Fibroblast of lung (primary cell): ENCODE measurements at regions not wholly inside any gene's neighbourhood (a gene's known extent, or its start where the extent isn't known, plus 50 kb on each side); places are given as distances from the start of the nearest gene placed in this dataset.
"Not testable (repeated sequence)": the region's sequence is repeated elsewhere in the genome, so short reads cannot be mapped to it uniquely, and the experiment has no call there.

Experiments
- DNase-seq, 2 donors: peaks; one replicate each; pipeline versions ENCODE4 v3.0.0 to v3.0.0-alpha.2; 2010; ENCODE audit warnings: low read depth in 2 of 2
- H2AFZ ChIP-seq: 2 replicates; pipeline ENCODE4 v1.5.1; 2012; ENCODE audit warnings: low read length, control low read depth, inconsistent platforms
- H3K27ac ChIP-seq: 2 replicates; pipeline ENCODE4 v1.5.1; 2011; ENCODE audit warnings: low read length, control low read depth; ENCODE audit not compliant: insufficient read depth
- H3K27me3 ChIP-seq: 2 replicates; pipeline ENCODE4 v1.5.1; 2011; ENCODE audit warnings: mild to moderate bottlenecking, low read length; ENCODE audit not compliant: control insufficient read depth, insufficient read depth
- H3K36me3 ChIP-seq: 2 replicates; pipeline ENCODE4 v1.5.1; 2011; ENCODE audit warnings: low read length; ENCODE audit not compliant: control insufficient read depth, insufficient read depth
- H3K4me1 ChIP-seq: 2 replicates; pipeline ENCODE4 v1.5.1; 2011; ENCODE audit warnings: low read length; ENCODE audit not compliant: control insufficient read depth, insufficient read depth; ENCODE audit errors: extremely low read depth
- H3K4me2 ChIP-seq: 2 replicates; pipeline ENCODE4 v1.5.1; 2011; ENCODE audit warnings: low read length, control low read depth; ENCODE audit not compliant: insufficient read depth; ENCODE audit errors: extremely low read depth
- H3K4me3 ChIP-seq, 4 experiments: fragments of 200-600 bp in 1 of 4; sonication (generic) in 1 of 4; replicated peaks in 1 of 4; 2 replicates each; pipeline ENCODE4 v1.5.1; 2011 to 2016; ENCODE audit warnings: low read length in 4 of 4, low read depth in 3 of 4, mild to moderate bottlenecking in 3 of 4, control low read depth in 2 of 4, inconsistent platforms in 1 of 4, mixed read lengths in 1 of 4; ENCODE audit not compliant: insufficient read depth in 1 of 4; ENCODE audit errors: control extremely low read depth in 1 of 4
- H3K79me2 ChIP-seq: 2 replicates; pipeline ENCODE4 v1.5.1; 2012; ENCODE audit warnings: mild to moderate bottlenecking, low read length, inconsistent platforms; ENCODE audit not compliant: control insufficient read depth, insufficient read depth
- H3K9ac ChIP-seq: 2 replicates; pipeline ENCODE4 v1.5.1; 2011; ENCODE audit warnings: mild to moderate bottlenecking, low read length, control low read depth; ENCODE audit not compliant: insufficient read depth
- H3K9me3 ChIP-seq: 2 replicates; pipeline ENCODE4 v1.5.1; 2012; ENCODE audit warnings: low read depth, low read length; ENCODE audit not compliant: control insufficient read depth, insufficient read depth
- H4K20me1 ChIP-seq: 2 replicates; pipeline ENCODE4 v1.5.1; 2011; ENCODE audit warnings: low read length; ENCODE audit not compliant: control insufficient read depth, insufficient read depth; ENCODE audit errors: extremely low read depth
- CTCF ChIP-seq, 2 donors: IDR thresholded peaks in 1 of 2; conservative IDR thresholded peaks in 1 of 2; 1 replicate in 1 of 2; 2 replicates in 1 of 2; pipeline ENCODE4 v1.5.1; 2011 to 2012; ENCODE audit warnings: low read length in 2 of 2, control low read depth in 1 of 2, inconsistent platforms in 1 of 2, low read depth in 1 of 2, mild to moderate bottlenecking in 1 of 2
- EZH2 ChIP-seq: IDR thresholded peaks from 2 replicates; pipeline ENCODE4 v1.5.1; 2012; ENCODE audit warnings: low read length, control low read depth, mild to moderate bottlenecking; ENCODE audit errors: missing control alignments

- peak in 1 of 2 donors; percentile 25 for DNase-seq
- Histone ChIP-seq H3K4me3 (no peak overlapping the region), H4K20me1 (no peaks in the 10 kb centered on the region), H3K36me3 (no peaks in the 10 kb centered on the region), H3K27ac (no peak overlapping the region), H3K4me1 (no peaks in the 10 kb centered on the region), H3K9me3 (no peaks in the 10 kb centered on the region), H3K9ac (no peak overlapping the region), H3K4me2 (no peak overlapping the region), H3K79me2 (no peaks in the 10 kb centered on the region), H3K27me3 (no peaks in the 10 kb centered on the region), H2AFZ (no peak overlapping the region)
- TF ChIP-seq CTCF (conservative IDR thresholded peaks at IDR 0.05 in 1 of 2, IDR thresholded peaks at IDR 0.05 in 1 of 2; ENCODE audit: low read depth in 1 of 2, low read length in 2 of 2) (no peak), EZH2 (no peak)
These were observed 639.7 kb downstream of the TBC1D22A start for GRCh38 chr22:47401976-47402770.

GRCh38 chr22:47401592-47401898 lies 639.1 kb downstream of the TBC1D22A start:
- DNase-seq, result no peak
- H3K9me3 ChIP-seq, result no peaks in the 10 kb centered on the region
- no peaks in the 10 kb centered on the region for H3K79me2 ChIP-seq
- no peaks in the 10 kb centered on the region for H3K27me3 ChIP-seq
- TF ChIP-seq CTCF (conservative IDR thresholded peaks at IDR 0.05 in 1 of 2, IDR thresholded peaks at IDR 0.05 in 1 of 2; ENCODE audit: low read depth in 1 of 2, low read length in 2 of 2), result no peak
- TF ChIP-seq EZH2, result no peak
- H2AFZ ChIP-seq, result no peak overlapping the region
- no peaks in the 10 kb centered on the region for H4K20me1 ChIP-seq
- no peak overlapping the region for H3K4me2 ChIP-seq
- H3K27ac ChIP-seq, result no peak overlapping the region
- no peak overlapping the region for H3K9ac ChIP-seq
- H3K4me1 ChIP-seq, result no peaks in the 10 kb centered on the region
- no peaks in the 10 kb centered on the region for H3K36me3 ChIP-seq
- no peak overlapping the region for H3K4me3 ChIP-seq

GRCh38 chr22:47400701-47401591 lies 638.5 kb downstream of the TBC1D22A start:
- no peak overlapping the region for H2AFZ ChIP-seq
- H3K9ac ChIP-seq, result no peak overlapping the region
- H3K4me3 ChIP-seq, result no peak overlapping the region
- H3K27me3 ChIP-seq, result no peaks in the 10 kb centered on the region
- H4K20me1 ChIP-seq, result no peaks in the 10 kb centered on the region
- H3K79me2 ChIP-seq, result no peaks in the 10 kb centered on the region
- TF ChIP-seq EZH2 (no peak), CTCF (conservative IDR thresholded peaks at IDR 0.05 in 1 of 2, IDR thresholded peaks at IDR 0.05 in 1 of 2; ENCODE audit: low read depth in 1 of 2, low read length in 2 of 2) (no peak)
- no peak for DNase-seq
- no peaks in the 10 kb centered on the region for H3K4me1 ChIP-seq
- H3K36me3 ChIP-seq, result no peaks in the 10 kb centered on the region
- H3K27ac ChIP-seq, result no peak overlapping the region
- no peaks in the 10 kb centered on the region for H3K9me3 ChIP-seq
- no peak overlapping the region for H3K4me2 ChIP-seq

- H3K4me2 ChIP-seq, H3K9me3 ChIP-seq, H2AFZ ChIP-seq, H3K27ac ChIP-seq, H3K4me3 ChIP-seq, H3K4me1 ChIP-seq, H3K9ac ChIP-seq, H4K20me1 ChIP-seq, DNase-seq, H3K27me3 ChIP-seq, H3K79me2 ChIP-seq, H3K36me3 ChIP-seq: not testable (repeated sequence)
These were observed 637.7 kb downstream of the TBC1D22A start for GRCh38 chr22:47400131-47400530.
